Lower leg skin (tissue), 4 donors: ENCODE measurements at regions not wholly inside any gene's neighbourhood (a gene's known extent, or its start where the extent isn't known, plus 50 kb on each side); places are given as distances from the start of the nearest gene placed in this dataset.

Source experiments
- DNase-seq, 2 donors: peaks; one replicate each; pipeline ENCODE4 v3.0.0-alpha.2; 2019; ENCODE audit warnings: low spot score in 2 of 2
- H3K4me3 ChIP-seq: fragments of 200-600 bp; sonication (generic); 2 replicates; pipeline ENCODE4 v1.5.1; 2017; ENCODE audit warnings: mild to moderate bottlenecking, low read depth; ENCODE audit not compliant: poor library complexity, severe bottlenecking
- CTCF ChIP-seq, 3 donors: fragments of 450-650 bp; IDR thresholded peaks; one replicate each; pipeline ENCODE4 v1.5.1; 2016; ENCODE audit warnings: antibody characterized with exemption in 3 of 3, mild to moderate bottlenecking in 3 of 3, moderate library complexity in 2 of 3
- POLR2A ChIP-seq, 2 donors: fragments of 450-650 bp; IDR thresholded peaks; one replicate each; pipeline ENCODE4 v1.6.1; 2016 to 2017; ENCODE audit warnings: antibody characterized with exemption in 2 of 2, mild to moderate bottlenecking in 1 of 2, moderate library complexity in 1 of 2
- WGBS, 2 donors: methylation state at CpG; one replicate each; pipeline ENCODE4 v1.1.5; 2018; 5-methylcytosine and 5-hydroxymethylcytosine counted together
- intact Hi-C: fragments of 100-400 bp; cut with DNase I; formaldehyde crosslinking; loops from one replicate; pipeline ENCODE4 v1.15.0; 2023; ENCODE audit warnings: low total_unique reads

DNA sequence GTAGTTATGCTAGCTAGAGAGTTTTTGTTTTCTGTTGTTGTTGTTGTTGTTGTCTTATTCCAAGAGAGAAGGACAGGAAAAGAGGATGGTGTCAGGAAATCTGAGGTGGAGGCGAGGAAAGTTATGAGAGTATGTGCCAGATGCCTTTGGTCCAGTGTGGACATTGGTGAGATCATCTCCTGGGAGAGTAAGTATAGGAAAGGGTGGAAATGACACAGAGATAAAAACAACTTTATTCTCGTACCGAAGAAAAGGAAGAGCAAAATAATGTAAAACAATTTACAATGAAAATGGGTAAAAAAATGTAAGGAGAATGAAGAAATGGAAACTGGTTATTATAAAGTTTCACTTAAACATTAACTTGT lies 97.4 kb upstream of the ADGRL2 start:
- DNase-seq, result no peak
- WGBS, 2 donors, result 76 to 90% methylated on average over 3 of the region's 3 CpGs
- H3K4me3 ChIP-seq, result no peak overlapping the region
- no peak for TF ChIP-seq POLR2A (IDR thresholded peaks at IDR 0.05)
- intact Hi-C loops, result no loop called here

- H3K4me3 ChIP-seq, result no peak overlapping the region
- 82 to 92% methylated on average over 4 of the region's 4 CpGs for WGBS, 2 donors
- TF ChIP-seq POLR2A (IDR thresholded peaks at IDR 0.05) (no peak), CTCF (IDR thresholded peaks at IDR 0.05) (no peak)
- no peak for DNase-seq
- intact Hi-C loops, result no loop called here
Observed at GRCh38 chr1:81702903-81703302, 97.8 kb upstream of the ADGRL2 start.

DNA sequence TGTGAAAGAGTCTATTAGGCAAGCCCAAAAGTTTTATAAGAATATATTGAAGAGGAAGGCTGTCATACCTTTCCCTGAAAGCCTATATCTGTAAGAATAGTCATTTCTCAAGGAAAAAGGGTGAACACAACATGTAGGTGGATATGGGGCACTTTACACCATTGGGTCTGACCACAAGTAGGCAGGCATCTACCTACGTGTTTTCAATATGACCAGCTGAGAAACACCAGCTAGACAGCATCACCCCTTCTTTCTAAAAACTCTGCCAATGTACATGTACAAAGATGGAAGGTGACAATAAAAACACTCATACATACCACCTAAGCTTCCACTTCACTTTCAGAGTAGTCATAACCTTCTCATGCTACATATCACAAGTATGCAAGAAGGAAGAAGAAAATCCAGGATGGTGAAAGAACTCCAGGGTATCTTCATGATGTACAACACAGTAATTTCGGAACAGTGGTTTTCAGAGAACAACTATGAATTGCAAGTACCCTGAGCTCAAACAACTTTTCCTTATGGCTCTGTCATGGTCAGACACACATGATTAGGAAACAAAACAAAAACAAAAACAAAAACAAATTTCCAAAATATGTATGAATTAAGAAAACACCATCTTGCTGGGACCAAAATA lies 98.5 kb upstream of the ADGRL2 start:
- no peak for DNase-seq
- TF ChIP-seq CTCF (IDR thresholded peaks at IDR 0.05) (no peak), POLR2A (IDR thresholded peaks at IDR 0.05) (no peak)
- 88 to 94% methylated on average over 2 of the region's 2 CpGs for WGBS, 2 donors
- intact Hi-C loops, result no loop called here
- H3K4me3 ChIP-seq, result no peak overlapping the region

DNA sequence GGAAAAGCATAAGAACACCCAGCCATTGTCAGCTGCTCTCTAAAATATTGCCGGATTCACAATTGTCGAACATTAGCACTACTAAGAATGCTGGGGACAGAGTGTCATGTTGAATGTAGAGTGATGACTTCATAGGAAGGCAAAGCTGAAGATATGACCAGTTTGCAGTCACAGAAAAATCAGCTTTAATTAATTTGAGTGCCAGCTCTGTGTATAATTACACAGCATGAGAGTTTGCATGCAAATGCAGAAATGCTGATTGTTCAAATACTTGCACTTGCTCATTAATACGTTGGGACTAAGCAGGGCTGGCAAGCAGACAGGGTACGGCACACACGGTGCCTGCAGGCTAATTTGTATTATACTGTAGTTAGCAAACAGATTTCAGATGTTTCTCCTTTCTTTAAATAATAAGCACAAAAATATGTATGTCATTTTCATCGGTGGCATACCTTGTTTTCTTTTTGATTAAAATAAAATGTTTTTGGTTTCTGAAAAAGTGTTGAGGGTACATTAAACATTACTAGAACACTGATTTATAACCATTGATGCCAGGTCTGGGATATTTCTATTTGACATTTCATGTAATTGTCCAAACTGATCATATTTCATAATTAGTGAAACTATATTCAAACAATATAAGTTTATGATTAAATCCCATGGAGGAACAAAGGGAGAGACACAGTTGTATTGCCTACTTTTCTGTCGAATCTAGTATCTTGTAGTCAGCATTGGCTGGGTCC lies 99.8 kb upstream of the ADGRL2 start:
- no peak overlapping the region for H3K4me3 ChIP-seq
- TF ChIP-seq CTCF (IDR thresholded peaks at IDR 0.05) (no peak), POLR2A (IDR thresholded peaks at IDR 0.05) (no peak)
- 50 to 54% methylated on average over 7 of the region's 7 CpGs for WGBS, 2 donors
- no peak for DNase-seq
- intact Hi-C loops, result no loop called here

GRCh38 chr1:81699234-81699633 lies 101.5 kb upstream of the ADGRL2 start:
- TF ChIP-seq CTCF (IDR thresholded peaks at IDR 0.05) (no peak), POLR2A (IDR thresholded peaks at IDR 0.05) (no peak)
- no peak for DNase-seq
- intact Hi-C loops, result no loop called here
- no peak overlapping the region for H3K4me3 ChIP-seq
- WGBS, 2 donors, result 34 to 45% methylated on average over 4 of the region's 4 CpGs

DNA sequence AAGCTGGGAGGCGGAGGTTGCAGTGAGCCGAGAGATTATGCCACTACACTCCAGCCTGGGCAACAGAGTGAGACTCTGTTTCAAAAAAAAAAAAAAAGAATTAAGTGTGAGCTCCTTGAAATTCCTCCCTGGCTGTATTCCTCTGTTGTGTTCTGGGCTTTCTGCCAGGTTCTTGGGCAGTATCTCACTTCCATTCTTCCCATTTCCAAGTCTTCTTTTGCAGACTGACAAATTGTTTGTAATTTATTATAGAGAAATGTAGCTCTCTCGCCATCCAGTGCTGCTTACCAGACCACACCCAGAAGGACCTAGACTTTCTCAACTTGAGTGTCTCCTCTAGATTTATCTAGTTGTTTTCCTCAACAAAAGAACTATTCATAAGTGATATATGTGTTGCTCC lies 105.0 kb upstream of the ADGRL2 start:
- intact Hi-C loops, result no loop called here
- 47 to 54% methylated on average over 3 of the region's 3 CpGs for WGBS, 2 donors
- H3K4me3 ChIP-seq, result no peak overlapping the region
- TF ChIP-seq CTCF (IDR thresholded peaks at IDR 0.05) (no peak), POLR2A (IDR thresholded peaks at IDR 0.05) (no peak)
- DNase-seq, result no peak
